GM23248 (cell line): ENCODE measurements at regions not wholly inside any gene's neighbourhood (a gene's known extent, or its start where the extent isn't known, plus 50 kb on each side); places are given as distances from the start of the nearest gene placed in this dataset.

ENCODE experiments used
- EZH2 ChIP-seq: fragments of 200-600 bp; sonication (generic); IDR thresholded peaks from 2 replicates; pipeline ENCODE4 v1.6.1; 2018; ENCODE audit warnings: antibody characterized with exemption, mild to moderate bottlenecking; ENCODE audit not compliant: insufficient read depth, poor library complexity, severe bottlenecking
- EZH2phosphoT487 ChIP-seq: fragments of 200-600 bp; sonication (generic); IDR thresholded peaks from 2 replicates; pipeline ENCODE4 v1.6.1; 2018; ENCODE audit warnings: antibody characterized with exemption, moderate library complexity, mild to moderate bottlenecking, low read depth; ENCODE audit not compliant: insufficient read depth

DNA sequence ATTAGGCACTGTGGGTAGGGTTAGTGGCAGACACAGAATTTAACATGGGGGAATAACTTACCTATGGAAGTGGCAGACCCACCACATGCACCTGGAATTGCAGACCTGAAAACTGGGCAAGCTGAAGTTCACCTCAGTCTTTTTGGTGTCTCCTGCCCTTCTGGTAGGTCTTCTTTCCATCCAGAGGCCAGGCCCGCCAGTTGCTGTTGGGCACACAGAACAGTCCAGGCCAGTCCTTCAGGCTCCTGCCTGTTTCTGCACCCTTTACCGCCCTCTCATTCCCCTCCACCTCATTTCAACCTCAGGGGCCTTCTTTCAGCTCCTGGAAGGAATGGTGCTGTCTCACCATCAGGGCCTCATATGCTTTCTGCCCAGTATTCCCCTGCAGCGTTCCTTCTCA, 358.9 kb upstream of the ETAA1 start:
- no peak for TF ChIP-seq EZH2phosphoT487
- TF ChIP-seq EZH2: no peak
